HL-60 (cell line): ENCODE measurements at regions not wholly inside any gene's neighbourhood (a gene's known extent, or its start where the extent isn't known, plus 50 kb on each side); places are given as distances from the start of the nearest gene placed in this dataset.

Experiments used
- DNase-seq, 2 experiments: peaks; one replicate each; pipeline ENCODE4 v3.0.0-alpha.2; 2010 to 2020; ENCODE audit warnings: low read depth in 1 of 2, low spot score in 1 of 2
- H3K27ac ChIP-seq: fragments of 250-450 bp; sonication (Bioruptor Pico); replicated peaks from 2 replicates; pipeline ENCODE4 v1.5.1; 2020; ENCODE audit warnings: mild to moderate bottlenecking, moderate library complexity
- H3K27me3 ChIP-seq: fragments of 250-450 bp; sonication (Bioruptor Pico); 2 replicates; pipeline ENCODE4 v1.5.1; 2021; ENCODE audit warnings: mild to moderate bottlenecking, moderate library complexity; ENCODE audit not compliant: insufficient read depth, poor library complexity, severe bottlenecking
- H3K4me3 ChIP-seq: replicated peaks from 2 replicates; pipeline ENCODE4 v1.5.1; 2011; ENCODE audit warnings: mild to moderate bottlenecking, control low read depth, low read length; ENCODE audit not compliant: insufficient read depth
- CTCF ChIP-seq: IDR thresholded peaks from one replicate; pipeline ENCODE4 v1.5.1; 2011; ENCODE audit warnings: low read length, control low read depth, inconsistent platforms; ENCODE audit not compliant: insufficient read depth
- GABPA ChIP-seq: IDR thresholded peaks from 2 replicates; pipeline ENCODE4 v1.6.1; 2012; ENCODE audit warnings: low read depth
- POLR2AphosphoS5 ChIP-seq: IDR thresholded peaks from 2 replicates; pipeline ENCODE4 v1.6.1; 2012; ENCODE audit warnings: low read depth
- SPI1 ChIP-seq: IDR thresholded peaks from 2 replicates; pipeline ENCODE4 v1.6.1; 2012; ENCODE audit warnings: low read depth, mild to moderate bottlenecking, borderline replicate concordance
- TF ChIP-seq, protein P1 (sequence below): IDR thresholded peaks from 2 replicates; pipeline ENCODE4 v1.6.1; 2012; ENCODE audit warnings: low read depth; ENCODE audit not compliant: insufficient replicate concordance

- no peak for DNase-seq
- Histone ChIP-seq H3K27me3 (peaks cover 3% of the 10 kb centered on the region), H3K4me3 (no peak overlapping the region), H3K27ac (no peak overlapping the region)
- TF ChIP-seq SPI1 (no peak), POLR2AphosphoS5 (no peak), CTCF (no peak), GABPA (no peak)
- TF ChIP-seq, protein P1, sequence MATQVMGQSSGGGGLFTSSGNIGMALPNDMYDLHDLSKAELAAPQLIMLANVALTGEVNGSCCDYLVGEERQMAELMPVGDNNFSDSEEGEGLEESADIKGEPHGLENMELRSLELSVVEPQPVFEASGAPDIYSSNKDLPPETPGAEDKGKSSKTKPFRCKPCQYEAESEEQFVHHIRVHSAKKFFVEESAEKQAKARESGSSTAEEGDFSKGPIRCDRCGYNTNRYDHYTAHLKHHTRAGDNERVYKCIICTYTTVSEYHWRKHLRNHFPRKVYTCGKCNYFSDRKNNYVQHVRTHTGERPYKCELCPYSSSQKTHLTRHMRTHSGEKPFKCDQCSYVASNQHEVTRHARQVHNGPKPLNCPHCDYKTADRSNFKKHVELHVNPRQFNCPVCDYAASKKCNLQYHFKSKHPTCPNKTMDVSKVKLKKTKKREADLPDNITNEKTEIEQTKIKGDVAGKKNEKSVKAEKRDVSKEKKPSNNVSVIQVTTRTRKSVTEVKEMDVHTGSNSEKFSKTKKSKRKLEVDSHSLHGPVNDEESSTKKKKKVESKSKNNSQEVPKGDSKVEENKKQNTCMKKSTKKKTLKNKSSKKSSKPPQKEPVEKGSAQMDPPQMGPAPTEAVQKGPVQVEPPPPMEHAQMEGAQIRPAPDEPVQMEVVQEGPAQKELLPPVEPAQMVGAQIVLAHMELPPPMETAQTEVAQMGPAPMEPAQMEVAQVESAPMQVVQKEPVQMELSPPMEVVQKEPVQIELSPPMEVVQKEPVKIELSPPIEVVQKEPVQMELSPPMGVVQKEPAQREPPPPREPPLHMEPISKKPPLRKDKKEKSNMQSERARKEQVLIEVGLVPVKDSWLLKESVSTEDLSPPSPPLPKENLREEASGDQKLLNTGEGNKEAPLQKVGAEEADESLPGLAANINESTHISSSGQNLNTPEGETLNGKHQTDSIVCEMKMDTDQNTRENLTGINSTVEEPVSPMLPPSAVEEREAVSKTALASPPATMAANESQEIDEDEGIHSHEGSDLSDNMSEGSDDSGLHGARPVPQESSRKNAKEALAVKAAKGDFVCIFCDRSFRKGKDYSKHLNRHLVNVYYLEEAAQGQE, result no peak
Observed at GRCh38 chr16:5367951-5368350, 270.4 kb upstream of the EEF2KMT start.

- Histone ChIP-seq H3K27ac (no peak overlapping the region), H3K4me3 (no peak overlapping the region), H3K27me3 (no peaks in the 10 kb centered on the region)
- no peak for TF ChIP-seq GABPA
- TF ChIP-seq POLR2AphosphoS5, result no peak
- TF ChIP-seq SPI1, result no peak
- TF ChIP-seq, protein P1, result no peak
- no peak for TF ChIP-seq CTCF
- DNase-seq, result no peak
Observed at GRCh38 chr16:5366126-5366525, 268.5 kb upstream of the EEF2KMT start.

DNA sequence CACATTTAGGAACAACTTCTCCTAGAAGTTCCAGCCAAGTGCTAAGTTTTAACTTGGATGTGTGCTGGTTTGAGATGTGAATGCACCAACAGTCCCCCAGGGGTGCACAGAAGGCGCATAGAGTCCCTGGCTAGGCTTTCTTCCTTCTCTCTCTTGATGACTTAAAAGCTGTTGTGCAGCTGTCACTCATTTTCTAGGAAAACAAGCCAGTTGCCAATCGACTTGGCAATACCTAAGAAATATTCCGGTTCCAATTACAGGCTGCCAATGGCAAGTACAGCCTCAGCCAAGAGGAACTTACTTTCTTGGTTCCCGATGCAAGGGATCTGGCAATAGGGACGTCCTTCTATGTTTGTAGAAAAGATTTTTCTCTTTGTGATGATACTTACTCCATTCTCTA lies 266.6 kb upstream of the EEF2KMT start:
- no peak for TF ChIP-seq GABPA
- TF ChIP-seq POLR2AphosphoS5, result no peak
- no peak for TF ChIP-seq SPI1
- TF ChIP-seq CTCF, result no peak
- TF ChIP-seq, protein P1, result no peak
- Histone ChIP-seq H3K4me3 (no peak overlapping the region), H3K27ac (no peak overlapping the region), H3K27me3 (no peaks in the 10 kb centered on the region)
- DNase-seq, result no peak
